NCI-H1694 treated with DMSO at 0.1 percent for 48 hours (cell line): ENCODE measurements at regions not wholly inside any gene's neighbourhood (a gene's known extent, or its start where the extent isn't known, plus 50 kb on each side); places are given as distances from the start of the nearest gene placed in this dataset.
"Not testable (repeated sequence)": the region's sequence is repeated elsewhere in the genome, so short reads cannot be mapped to it uniquely, and the experiment has no call there.

Experiments
- DNase-seq: peaks from one replicate; lab custom pipeline; 2025; lab: John Stamatoyannopoulos, UW

GRCh38 chr4:67412153-67412712 is 133.1 kb downstream of the CENPC start:
- not testable (repeated sequence) for DNase-seq

GRCh38 chr4:67403342-67403741 is 142.0 kb downstream of the CENPC start:
- no peak for DNase-seq

- no peak for DNase-seq
Observed at GRCh38 chr4:67401902-67402301, 143.4 kb downstream of the CENPC start.

- DNase-seq = no peak
Observed at GRCh38 chr4:67397931-67398330, 147.4 kb downstream of the CENPC start.

- DNase-seq = no peak
Observed at GRCh38 chr4:67397031-67397430, 148.3 kb downstream of the CENPC start.

- DNase-seq = no peak
Observed at GRCh38 chr4:67396008-67396407, 149.3 kb downstream of the CENPC start.

GRCh38 chr4:67394879-67395278 is 150.4 kb downstream of the CENPC start:
- DNase-seq = no peak

- DNase-seq = peak; percentile 31
Observed at GRCh38 chr4:67393699-67394281, 151.5 kb downstream of the CENPC start.

- no peak for DNase-seq
Observed at GRCh38 chr4:67393007-67393406, 152.3 kb downstream of the CENPC start.

- DNase-seq = not testable (repeated sequence)
Observed at GRCh38 chr4:67381406-67381804, 163.9 kb downstream of the CENPC start.

GRCh38 chr4:67380702-67381405 is 164.4 kb downstream of the CENPC start:
- not testable (repeated sequence) for DNase-seq

- no peak for DNase-seq
Observed at GRCh38 chr4:67380154-67380553, 165.1 kb downstream of the CENPC start.

- no peak for DNase-seq
Observed at GRCh38 chr4:67375291-67375690, 170.0 kb downstream of the CENPC start.

- no peak for DNase-seq
Observed at GRCh38 chr4:67371615-67372014, 173.7 kb downstream of the CENPC start.

- DNase-seq = no peak
Observed at GRCh38 chr4:67366311-67366861, 178.9 kb downstream of the CENPC start.

- DNase-seq = peak; percentile 10
Observed at GRCh38 chr4:67365661-67366245, 179.6 kb downstream of the CENPC start.

- no peak for DNase-seq
Observed at GRCh38 chr4:67355806-67356205, 189.5 kb downstream of the CENPC start.

- no peak for DNase-seq
Observed at GRCh38 chr4:67346654-67347053, 198.6 kb downstream of the CENPC start.

GRCh38 chr4:67344594-67345380 is 200.5 kb downstream of the CENPC start:
- DNase-seq = no peak

- DNase-seq = no peak
Observed at GRCh38 chr4:67343199-67343598, 202.1 kb downstream of the CENPC start.

- DNase-seq = no peak
Observed at GRCh38 chr4:67342291-67342690, 203.0 kb downstream of the CENPC start.

GRCh38 chr4:67333664-67334063 is 211.6 kb downstream of the CENPC start:
- no peak for DNase-seq
